RPMI7951 (cell line): ENCODE measurements at regions not wholly inside any gene's neighbourhood (a gene's known extent, or its start where the extent isn't known, plus 50 kb on each side); places are given as distances from the start of the nearest gene placed in this dataset.

Experiments
- DNase-seq: peaks from one replicate; pipeline ENCODE4 v3.0.0-alpha.2; 2012; ENCODE audit warnings: low read depth

GRCh38 chr1:39107341-39108290, 81.5 kb downstream of the NDUFS5 start:
- peak; percentile 64 for DNase-seq

DNA sequence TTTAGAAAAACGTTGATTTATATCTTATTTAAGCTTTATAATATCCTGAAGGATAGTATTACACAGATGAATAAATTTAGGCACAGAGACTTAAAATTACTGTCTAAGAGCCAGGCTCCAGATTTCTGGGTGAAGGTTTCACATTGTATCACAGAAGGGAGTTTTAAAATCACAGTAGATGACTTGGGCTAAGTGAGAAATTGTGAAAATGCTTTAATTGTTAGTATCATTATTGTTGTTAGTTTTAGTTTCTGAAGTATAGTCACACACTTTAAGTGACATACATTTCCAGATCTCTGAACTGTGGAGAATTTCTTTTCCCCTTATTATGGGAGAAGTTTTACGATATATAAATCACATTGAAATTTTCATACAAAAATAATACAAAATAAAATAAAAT, 83.5 kb downstream of the NDUFS5 start:
- no peak for DNase-seq

- DNase-seq: peak; percentile 60
These were observed 84.2 kb downstream of the NDUFS5 start for GRCh38 chr1:39110325-39110851.

- peak; percentile 52 for DNase-seq
These were observed 84.7 kb downstream of the NDUFS5 start for GRCh38 chr1:39110882-39111281.

DNA sequence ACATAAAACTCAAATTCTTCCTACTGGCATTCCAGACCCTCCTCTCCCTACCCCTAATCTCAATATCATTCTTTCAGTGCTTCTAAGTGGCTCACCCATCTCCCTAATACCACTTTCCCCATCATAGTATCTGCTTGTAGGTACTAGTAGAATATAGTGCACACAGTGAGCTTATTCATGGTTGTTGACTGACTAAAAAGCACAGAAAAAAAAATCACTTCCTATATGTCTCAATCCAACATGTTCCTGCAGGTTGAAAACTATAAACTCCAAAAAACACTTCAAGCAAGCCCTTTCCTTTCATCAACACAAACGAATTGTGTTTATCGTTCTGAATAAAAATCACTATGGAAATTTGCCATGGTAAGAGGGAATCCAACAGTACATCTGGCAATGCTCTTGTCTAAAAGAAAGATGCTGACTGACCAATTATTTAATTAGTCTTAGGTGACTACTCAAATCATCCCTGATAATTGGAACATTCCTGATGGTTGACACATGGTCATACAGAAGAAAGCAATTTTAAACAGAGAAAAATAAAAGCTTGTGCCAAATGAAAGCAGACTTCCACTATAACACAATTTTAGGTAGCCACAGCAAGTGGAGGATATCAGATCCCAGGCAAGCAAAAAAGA, 87.1 kb downstream of the NDUFS5 start:
- DNase-seq: no peak

DNA sequence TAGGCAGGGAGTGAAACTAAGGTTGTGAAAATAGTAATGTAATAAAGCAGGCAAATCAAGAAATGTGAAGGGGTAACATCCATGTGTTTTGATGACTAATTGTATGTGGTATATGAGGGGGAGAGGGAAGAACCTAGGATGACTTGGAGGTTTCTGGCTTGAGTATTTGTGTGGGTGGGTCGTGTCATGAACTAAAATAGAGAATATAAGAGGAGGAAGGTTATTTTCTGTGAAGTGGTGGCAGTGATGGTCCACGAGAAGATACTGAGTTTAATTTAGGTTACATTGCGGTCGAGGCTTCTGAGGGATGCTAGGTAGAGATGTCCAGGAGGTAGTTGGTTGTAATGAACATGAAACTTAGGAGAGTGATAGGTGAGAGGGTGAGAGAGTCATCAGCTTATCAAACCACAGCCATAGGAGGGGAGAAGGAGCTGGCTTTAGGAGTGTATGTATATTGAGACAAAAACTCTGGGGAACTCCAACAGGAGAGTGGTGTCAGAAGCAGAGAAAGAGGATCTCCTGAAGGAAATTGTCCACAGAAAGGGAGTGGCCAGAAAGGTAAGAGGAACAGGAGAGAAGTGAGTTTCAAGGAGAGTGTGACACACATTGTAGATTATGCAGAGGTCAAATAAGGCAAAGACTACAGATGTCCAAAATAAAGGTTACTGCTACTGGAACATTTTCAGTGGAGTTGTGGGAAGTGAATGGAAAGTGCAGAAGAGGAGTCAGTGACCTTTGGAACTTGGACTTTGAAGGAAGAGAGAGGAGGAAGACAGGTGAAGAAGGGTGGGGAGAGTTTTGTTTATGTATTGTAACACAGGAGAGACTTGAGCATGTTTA, 89.0 kb upstream of the MACF1 start:
- DNase-seq: peak; percentile 70

GRCh38 chr1:39116116-39116607, 88.3 kb upstream of the MACF1 start:
- DNase-seq: no peak

DNA sequence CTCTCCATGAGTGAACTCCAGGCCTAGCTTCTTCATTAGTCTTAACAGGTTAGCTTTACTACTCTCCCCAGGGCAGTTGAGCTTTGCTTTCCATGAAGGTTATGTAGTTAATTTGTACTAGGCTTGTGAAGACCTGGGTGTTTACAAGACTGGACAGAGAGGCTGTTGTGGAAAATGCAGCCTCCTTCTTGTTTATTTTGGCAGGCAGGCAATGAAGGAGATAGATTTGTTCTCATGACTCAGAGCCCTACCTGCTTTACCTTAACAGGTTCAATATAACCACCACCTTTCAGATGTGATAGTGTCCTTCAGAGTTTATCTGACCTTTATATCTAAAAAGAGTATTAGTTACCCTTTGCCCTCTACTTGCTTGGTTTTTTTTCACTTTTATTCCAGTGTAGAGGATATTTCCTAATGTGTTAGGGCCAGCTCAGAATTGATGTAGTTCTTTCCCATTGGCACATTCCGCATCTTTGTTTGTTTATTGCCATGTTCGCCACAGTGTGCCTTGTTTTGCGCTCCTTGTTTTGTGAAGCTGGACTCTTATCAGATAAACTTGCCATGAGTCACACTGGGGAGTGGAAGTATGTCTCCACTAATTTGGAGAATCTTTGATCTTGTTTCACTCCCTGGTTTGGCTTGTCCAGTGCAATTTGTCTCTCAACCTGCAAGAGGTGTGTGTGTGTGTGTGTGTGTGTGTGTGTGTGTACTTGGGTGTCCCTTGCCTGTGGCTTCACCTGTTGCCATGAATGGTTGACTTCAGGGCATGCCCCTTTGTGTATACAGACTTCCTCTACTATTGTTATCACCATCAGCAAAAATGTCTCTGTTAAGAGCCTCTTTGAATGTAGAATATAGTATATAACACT, 87.4 kb upstream of the MACF1 start:
- peak; percentile 82 for DNase-seq

GRCh38 chr1:39117899-39118450, 86.5 kb upstream of the MACF1 start:
- DNase-seq: no peak

DNA sequence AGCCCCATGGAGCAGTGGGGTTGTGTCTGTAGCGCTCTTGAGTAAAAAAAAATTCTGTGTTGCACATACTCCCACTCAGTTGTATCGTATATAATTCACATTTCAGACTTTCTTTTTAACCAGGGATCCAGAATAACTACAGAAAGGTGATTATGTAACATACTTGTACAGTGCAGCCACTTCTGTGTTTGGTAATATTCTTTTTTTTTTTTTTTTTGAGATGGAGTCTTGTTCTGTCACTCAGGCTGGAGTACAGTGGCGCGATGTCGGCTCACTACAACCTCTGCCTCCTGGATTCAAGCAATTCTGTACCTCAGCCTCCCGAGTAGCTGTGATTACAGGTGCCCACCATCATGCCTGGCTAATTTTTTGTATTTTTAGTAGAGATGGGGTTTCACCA, 82.4 kb upstream of the MACF1 start:
- no peak for DNase-seq

- no peak for DNase-seq
These were observed 80.2 kb upstream of the MACF1 start for GRCh38 chr1:39124282-39124681.

GRCh38 chr1:39127513-39127912, 77.0 kb upstream of the MACF1 start:
- peak; percentile 24 for DNase-seq

DNA sequence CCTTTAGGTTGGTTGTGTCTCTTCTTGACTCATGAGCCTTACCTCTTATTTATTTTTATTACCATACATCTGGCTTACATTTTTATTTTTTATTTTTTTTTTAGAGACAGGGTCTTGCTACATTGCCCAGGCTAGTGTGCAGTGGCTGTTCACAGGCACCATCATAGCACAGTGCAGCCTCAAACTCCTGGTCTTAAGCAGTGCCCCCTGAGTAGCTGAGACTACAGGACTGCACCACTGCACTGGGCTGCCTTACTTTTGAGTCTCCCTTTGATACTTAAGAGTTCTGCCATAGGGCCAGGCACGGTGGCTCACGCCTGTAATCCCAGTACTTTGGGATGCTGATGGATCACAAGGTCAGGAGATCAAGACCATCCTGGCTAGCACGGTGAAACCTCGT, 76.4 kb upstream of the MACF1 start:
- no peak for DNase-seq

GRCh38 chr1:39128959-39129358, 75.5 kb upstream of the MACF1 start:
- DNase-seq: no peak

DNA sequence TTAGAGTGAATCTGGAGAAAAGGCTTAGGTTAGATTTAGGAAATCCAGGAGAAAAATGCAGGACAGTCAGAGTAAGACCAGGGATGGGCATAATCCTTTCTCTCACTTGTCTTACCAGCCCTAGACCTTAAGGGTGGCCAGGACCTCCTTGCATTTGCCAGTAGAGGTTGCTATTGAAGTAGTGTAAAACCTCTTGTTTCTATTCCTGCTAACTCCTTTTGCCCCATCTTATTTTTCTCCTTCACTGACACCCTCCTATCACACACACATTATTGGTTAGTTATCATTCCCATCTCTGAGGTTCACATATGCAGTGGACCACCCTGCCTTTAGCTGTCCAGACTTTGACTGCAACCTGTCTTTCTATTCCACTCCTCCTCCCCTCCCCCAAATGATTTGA, 75.0 kb upstream of the MACF1 start:
- DNase-seq: peak; percentile 57

DNA sequence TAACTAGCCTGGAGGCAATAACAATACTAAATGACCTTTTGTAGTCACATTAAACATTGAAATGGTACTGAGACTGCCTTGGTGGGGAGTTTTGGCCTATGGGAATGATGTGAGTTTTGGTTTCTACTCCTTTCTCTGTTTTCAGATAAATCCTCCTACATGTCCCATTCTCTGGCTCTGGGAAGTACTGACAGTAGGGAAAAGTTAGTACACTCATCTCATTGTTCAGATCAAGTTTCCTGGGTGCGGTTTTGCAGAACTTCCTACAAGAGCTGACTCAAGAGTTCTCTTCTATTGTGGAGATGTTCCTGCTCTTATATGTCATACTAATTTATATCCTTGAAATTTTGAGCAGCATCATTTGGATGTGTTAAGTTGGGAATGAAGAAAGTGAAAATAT, 74.2 kb upstream of the MACF1 start:
- DNase-seq: peak; percentile 98

DNA sequence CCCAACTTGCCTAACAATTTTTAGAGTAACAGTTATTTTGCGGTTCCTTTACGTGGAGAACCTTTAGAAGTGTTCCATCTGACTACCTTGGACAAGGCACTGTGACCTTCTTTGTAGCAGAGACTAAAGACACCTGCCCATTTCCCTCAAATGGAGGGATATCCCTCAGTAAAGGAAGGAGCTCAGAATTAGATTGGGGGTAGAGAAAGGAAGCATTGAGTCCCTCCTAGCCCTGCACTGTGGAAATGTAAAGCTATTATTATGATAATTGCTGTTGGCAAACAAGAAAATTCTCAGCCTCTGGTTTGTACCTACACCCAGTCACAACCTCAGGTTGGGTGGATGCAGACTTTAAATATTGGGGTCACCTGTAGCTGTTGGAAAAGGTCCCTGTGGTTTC, 72.6 kb upstream of the MACF1 start:
- DNase-seq: no peak

DNA sequence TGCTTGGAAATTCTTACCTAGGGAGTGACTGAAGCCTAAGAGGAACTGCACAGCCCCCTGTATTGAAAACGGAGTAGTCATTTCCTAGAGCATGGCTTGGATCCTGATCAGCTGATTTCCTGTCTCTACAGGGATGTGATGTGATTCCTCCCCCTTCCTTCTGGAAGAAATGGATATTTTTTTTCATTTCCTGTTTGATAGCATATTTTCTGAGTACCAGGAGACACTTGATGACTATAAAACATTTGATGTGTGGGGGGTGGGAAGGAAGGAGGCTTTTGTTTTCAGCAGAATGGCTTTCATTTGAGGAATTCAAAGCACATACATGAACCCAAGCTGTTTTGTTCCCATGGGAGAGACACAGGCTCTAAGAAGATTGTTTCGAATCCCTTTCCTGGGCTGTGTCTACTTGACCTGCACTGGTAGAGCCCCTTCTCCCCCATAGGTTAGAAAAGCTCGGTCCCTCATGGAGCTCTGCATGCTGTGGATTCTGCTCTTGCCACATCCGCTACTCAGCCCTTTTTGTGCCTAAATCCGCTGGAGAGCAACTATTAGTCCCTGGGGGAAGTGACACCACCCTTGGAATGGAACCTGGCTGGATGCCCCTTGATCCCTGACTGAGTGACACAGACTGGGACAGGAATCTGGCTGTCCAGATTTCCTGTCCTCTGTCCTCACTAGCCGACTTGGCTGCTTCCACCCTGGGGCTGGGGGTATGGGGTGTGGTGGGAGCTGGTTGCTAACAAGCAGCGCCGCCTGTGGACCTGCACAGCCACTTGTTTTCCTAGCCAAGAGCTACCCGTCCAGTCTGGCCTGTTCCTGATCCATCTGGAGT, 71.8 kb upstream of the MACF1 start:
- DNase-seq: peak; percentile 61

DNA sequence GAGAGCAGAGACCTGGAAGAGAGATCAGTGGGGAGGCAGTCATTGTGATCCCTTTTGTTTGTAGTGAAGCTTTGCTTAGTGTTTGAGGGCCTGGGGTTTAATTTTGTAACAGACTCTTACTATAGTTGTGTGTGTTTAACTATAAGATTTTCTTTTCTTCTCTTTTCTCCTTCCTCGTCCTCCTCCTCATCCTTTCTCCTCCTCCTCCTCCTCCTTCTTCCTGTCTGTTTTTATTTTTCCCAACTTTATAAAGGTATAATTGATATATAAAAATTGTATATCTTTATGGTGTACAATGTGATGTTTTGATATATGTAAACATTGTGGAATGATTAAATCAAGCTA, 71.2 kb upstream of the MACF1 start:
- DNase-seq: no peak
